ENCODE measurements at regions not wholly inside any gene's neighbourhood (a gene's known extent, or its start where the extent isn't known, plus 50 kb on each side); places are given as distances from the start of the nearest gene placed in this dataset.

DNA sequence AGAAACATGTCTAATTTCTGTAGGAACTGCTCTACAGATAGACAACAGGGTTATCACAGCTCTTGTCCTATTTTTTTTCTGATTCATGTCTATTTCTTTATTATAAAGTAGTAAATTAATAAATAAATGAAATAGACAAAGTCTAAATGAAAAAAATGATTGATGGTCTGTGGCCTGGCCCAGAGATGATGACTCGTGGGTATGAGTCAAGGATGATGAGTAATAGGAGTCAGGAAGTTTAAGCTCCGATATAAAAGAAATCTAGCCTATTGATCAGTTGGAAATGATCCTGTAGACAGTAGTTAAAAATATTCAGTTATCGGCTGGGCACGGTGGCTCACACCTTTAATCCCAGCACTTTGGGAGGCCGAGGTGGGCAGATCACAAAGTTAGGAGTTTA is 90.6 kb upstream of the RTL1 start:
- H3K4me1 ChIP-seq (ENCODE audit: control insufficient read depth in 1 of 2, insufficient read depth in 2 of 2, low read length in 2 of 2) = no peaks in the 10 kb centered on the region
- H3K36me3 ChIP-seq (ENCODE audit: control insufficient read depth in 1 of 2, insufficient read depth in 2 of 2, low read length in 1 of 2) = no peaks in the 10 kb centered on the region
- 80 to 81% methylated on average over 5 of the region's 5 CpGs for WGBS, 2 donors
- DNase-seq = no peak
- H3K9me3 ChIP-seq (ENCODE audit: control insufficient read depth, low read length) = no peaks in the 10 kb centered on the region
- no peak overlapping the region for H3K4me3 ChIP-seq (ENCODE audit: low read length in 2 of 2)
- ATAC-seq (ENCODE audit: low FRiP score) = no peak
- H3K27me3 ChIP-seq (ENCODE audit: control insufficient read depth in 1 of 2, insufficient read depth in 2 of 2, low read length in 1 of 2) = no peaks in the 10 kb centered on the region
- H3K27ac ChIP-seq (ENCODE audit: low read depth in 1 of 2, low read length in 2 of 2) = no peak overlapping the region
- intact Hi-C loops (cut with DNase I) = no loop called here

- no peaks in the 10 kb centered on the region for H3K9me3 ChIP-seq (ENCODE audit: control insufficient read depth, low read length)
- no peak overlapping the region for H3K4me3 ChIP-seq (ENCODE audit: low read length in 2 of 2)
- intact Hi-C loops (cut with DNase I) = no loop called here
- DNase-seq = no peak
- WGBS, 2 donors = 87 to 89% methylated on average over 3 of the region's 3 CpGs
- no peak overlapping the region for H3K27ac ChIP-seq (ENCODE audit: low read depth in 1 of 2, low read length in 2 of 2)
- no peaks in the 10 kb centered on the region for H3K36me3 ChIP-seq (ENCODE audit: control insufficient read depth in 1 of 2, insufficient read depth in 2 of 2, low read length in 1 of 2)
- no peaks in the 10 kb centered on the region for H3K4me1 ChIP-seq (ENCODE audit: control insufficient read depth in 1 of 2, insufficient read depth in 2 of 2, low read length in 2 of 2)
- no peak for ATAC-seq (ENCODE audit: low FRiP score)
- H3K27me3 ChIP-seq (ENCODE audit: control insufficient read depth in 1 of 2, insufficient read depth in 2 of 2, low read length in 1 of 2) = no peaks in the 10 kb centered on the region
Measured at GRCh38 chr14:100994756-100995330, 91.3 kb upstream of the RTL1 start.

DNA sequence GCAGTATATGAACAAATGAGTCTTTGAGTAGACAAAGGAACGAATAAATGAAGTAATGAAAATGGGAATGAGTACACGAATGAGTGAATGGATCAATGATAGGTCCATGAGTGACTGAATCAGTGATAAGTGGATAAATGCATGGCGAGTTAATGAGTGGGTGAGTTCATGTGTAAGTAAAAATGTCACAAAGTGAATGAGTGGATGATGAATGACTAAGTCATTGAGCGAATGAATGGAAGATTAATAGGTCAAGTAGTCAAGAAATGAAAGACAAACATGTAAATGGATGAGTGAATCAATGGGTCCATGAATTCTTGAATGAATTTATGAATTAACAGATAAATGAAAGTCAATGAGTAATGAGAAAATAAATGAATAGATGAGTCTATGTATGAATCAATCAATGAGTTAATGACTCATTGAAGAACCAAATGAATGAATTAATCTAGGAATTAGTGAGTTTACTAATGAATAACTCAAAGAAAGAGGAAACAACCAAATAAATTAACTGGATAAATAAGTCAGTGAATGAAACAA is 97.3 kb upstream of the RTL1 start:
- H3K27me3 ChIP-seq (ENCODE audit: control insufficient read depth in 1 of 2, insufficient read depth in 2 of 2, low read length in 1 of 2) = no peaks in the 10 kb centered on the region
- H3K36me3 ChIP-seq (ENCODE audit: control insufficient read depth in 1 of 2, insufficient read depth in 2 of 2, low read length in 1 of 2) = no peaks in the 10 kb centered on the region
- intact Hi-C loops (cut with DNase I) = no loop called here
- H3K9me3 ChIP-seq (ENCODE audit: control insufficient read depth, low read length) = no peaks in the 10 kb centered on the region
- ATAC-seq (ENCODE audit: low FRiP score) (no peak), DNase-seq (no peak)
- 81 to 85% methylated on average over 4 of the region's 4 CpGs for WGBS, 2 donors
- H3K4me3 ChIP-seq (ENCODE audit: low read length in 2 of 2) = no peak overlapping the region
- H3K4me1 ChIP-seq (ENCODE audit: control insufficient read depth in 1 of 2, insufficient read depth in 2 of 2, low read length in 2 of 2) = no peaks in the 10 kb centered on the region
- H3K27ac ChIP-seq (ENCODE audit: low read depth in 1 of 2, low read length in 2 of 2) = no peak overlapping the region

- Histone ChIP-seq H3K9me3 (ENCODE audit: control insufficient read depth, low read length) (no peaks in the 10 kb centered on the region), H3K4me3 (ENCODE audit: low read length in 2 of 2) (no peak overlapping the region), H3K27ac (ENCODE audit: low read depth in 1 of 2, low read length in 2 of 2) (no peak overlapping the region), H3K4me1 (ENCODE audit: control insufficient read depth in 1 of 2, insufficient read depth in 2 of 2, low read length in 2 of 2) (no peaks in the 10 kb centered on the region), H3K36me3 (ENCODE audit: control insufficient read depth in 1 of 2, insufficient read depth in 2 of 2, low read length in 1 of 2) (no peaks in the 10 kb centered on the region), H3K27me3 (ENCODE audit: control insufficient read depth in 1 of 2, insufficient read depth in 2 of 2, low read length in 1 of 2) (no peaks in the 10 kb centered on the region)
- intact Hi-C loops (cut with DNase I) = no loop called here
- DNase-seq (no peak), ATAC-seq (ENCODE audit: low FRiP score) (no peak)
- 70 to 73% methylated on average over 12 of the region's 12 CpGs for WGBS, 2 donors
Measured at GRCh38 chr14:101001311-101002069, 98.0 kb upstream of the RTL1 start.

GRCh38 chr14:101002738-101003137 is 99.2 kb upstream of the RTL1 start:
- ATAC-seq (ENCODE audit: low FRiP score) (no peak), DNase-seq (no peak)
- no peaks in the 10 kb centered on the region for H3K9me3 ChIP-seq (ENCODE audit: control insufficient read depth, low read length)
- H3K27me3 ChIP-seq (ENCODE audit: control insufficient read depth in 1 of 2, insufficient read depth in 2 of 2, low read length in 1 of 2) = no peaks in the 10 kb centered on the region
- H3K4me1 ChIP-seq (ENCODE audit: control insufficient read depth in 1 of 2, insufficient read depth in 2 of 2, low read length in 2 of 2) = no peaks in the 10 kb centered on the region
- intact Hi-C loops (cut with DNase I) = no loop called here
- H3K4me3 ChIP-seq (ENCODE audit: low read length in 2 of 2) = no peak overlapping the region
- H3K27ac ChIP-seq (ENCODE audit: low read depth in 1 of 2, low read length in 2 of 2) = no peak overlapping the region
- 73 to 74% methylated on average over 7 of the region's 7 CpGs for WGBS, 2 donors
- no peaks in the 10 kb centered on the region for H3K36me3 ChIP-seq (ENCODE audit: control insufficient read depth in 1 of 2, insufficient read depth in 2 of 2, low read length in 1 of 2)

DNA sequence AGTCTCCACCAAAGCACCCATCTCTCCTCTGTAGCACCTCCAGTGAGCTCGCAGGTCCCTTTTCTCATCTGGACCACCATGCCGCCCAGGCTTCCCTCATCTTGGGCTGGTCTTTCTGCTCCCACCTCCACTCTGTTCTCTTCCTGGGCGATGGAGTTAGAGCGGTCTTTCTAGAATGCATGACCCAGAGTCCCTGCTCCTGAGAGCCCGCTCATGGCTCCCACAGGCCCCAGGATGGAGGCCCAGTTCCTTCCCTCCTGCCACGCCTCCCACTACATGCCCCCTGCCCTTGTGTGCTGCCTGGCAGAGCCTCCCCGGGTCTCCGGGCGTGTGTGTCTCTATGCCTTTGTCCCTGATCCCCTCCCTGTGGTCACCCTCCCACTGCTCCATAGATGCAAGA is 100.7 kb upstream of the RTL1 start:
- no peaks in the 10 kb centered on the region for H3K36me3 ChIP-seq (ENCODE audit: control insufficient read depth in 1 of 2, insufficient read depth in 2 of 2, low read length in 1 of 2)
- no peak for DNase-seq
- intact Hi-C loops (cut with DNase I) = no loop called here
- H3K4me3 ChIP-seq (ENCODE audit: low read length in 2 of 2) = no peak overlapping the region
- no peaks in the 10 kb centered on the region for H3K4me1 ChIP-seq (ENCODE audit: control insufficient read depth in 1 of 2, insufficient read depth in 2 of 2, low read length in 2 of 2)
- WGBS, 2 donors = 81 to 92% methylated on average over 9 of the region's 9 CpGs
- H3K27me3 ChIP-seq (ENCODE audit: control insufficient read depth in 1 of 2, insufficient read depth in 2 of 2, low read length in 1 of 2) = no peaks in the 10 kb centered on the region
- H3K9me3 ChIP-seq (ENCODE audit: control insufficient read depth, low read length) = no peaks in the 10 kb centered on the region
- no peak overlapping the region for H3K27ac ChIP-seq (ENCODE audit: low read depth in 1 of 2, low read length in 2 of 2)
- no peak for ATAC-seq (ENCODE audit: low FRiP score)

- Histone ChIP-seq H3K27ac (ENCODE audit: low read depth in 1 of 2, low read length in 2 of 2) (no peak overlapping the region), H3K36me3 (ENCODE audit: control insufficient read depth in 1 of 2, insufficient read depth in 2 of 2, low read length in 1 of 2) (no peaks in the 10 kb centered on the region), H3K9me3 (ENCODE audit: control insufficient read depth, low read length) (no peaks in the 10 kb centered on the region), H3K4me1 (ENCODE audit: control insufficient read depth in 1 of 2, insufficient read depth in 2 of 2, low read length in 2 of 2) (no peaks in the 10 kb centered on the region), H3K4me3 (ENCODE audit: low read length in 2 of 2) (no peak overlapping the region), H3K27me3 (ENCODE audit: control insufficient read depth in 1 of 2, insufficient read depth in 2 of 2, low read length in 1 of 2) (no peaks in the 10 kb centered on the region)
- intact Hi-C loops (cut with DNase I) = no loop called here
- ATAC-seq (ENCODE audit: low FRiP score) (no peak), DNase-seq (peak in 1 of 2 donors; percentile 61)
- WGBS, 2 donors = 39 to 41% methylated on average over 10 of the region's 10 CpGs
Measured at GRCh38 chr14:101004954-101005353, 101.4 kb upstream of the RTL1 start.

DNA sequence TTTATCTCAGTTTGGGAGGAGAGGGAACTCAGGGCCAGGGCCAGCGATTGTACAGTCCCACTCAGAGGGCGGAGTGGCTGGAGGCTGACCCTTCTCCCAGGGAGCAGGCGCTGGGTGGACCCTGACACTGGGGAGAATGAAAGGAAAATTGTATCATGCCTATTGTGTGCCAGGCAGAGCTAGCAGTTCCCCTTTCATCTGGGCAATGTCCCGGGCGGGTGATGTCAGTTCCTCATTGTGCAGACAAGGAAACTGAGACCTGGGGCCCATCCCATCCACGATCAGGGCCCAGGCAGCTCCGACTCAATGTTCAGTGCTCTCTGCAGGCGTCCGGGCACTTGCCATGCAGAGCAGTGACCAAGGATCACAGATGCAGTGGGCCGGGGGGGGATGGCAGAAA is 101.9 kb upstream of the RTL1 start:
- Histone ChIP-seq H3K36me3 (ENCODE audit: control insufficient read depth in 1 of 2, insufficient read depth in 2 of 2, low read length in 1 of 2) (no peaks in the 10 kb centered on the region), H3K27me3 (ENCODE audit: control insufficient read depth in 1 of 2, insufficient read depth in 2 of 2, low read length in 1 of 2) (no peaks in the 10 kb centered on the region), H3K9me3 (ENCODE audit: control insufficient read depth, low read length) (no peaks in the 10 kb centered on the region), H3K4me3 (ENCODE audit: low read length in 2 of 2) (no peak overlapping the region), H3K4me1 (ENCODE audit: control insufficient read depth in 1 of 2, insufficient read depth in 2 of 2, low read length in 2 of 2) (no peaks in the 10 kb centered on the region), H3K27ac (ENCODE audit: low read depth in 1 of 2, low read length in 2 of 2) (no peak overlapping the region)
- WGBS, 2 donors = 85% methylated on average over 10 of the region's 10 CpGs
- intact Hi-C loops (cut with DNase I) = no loop called here
- ATAC-seq (ENCODE audit: low FRiP score) (no peak), DNase-seq (peak; percentile 67 to 85)

GRCh38 chr14:101006008-101006407 is 102.5 kb upstream of the RTL1 start:
- no peak overlapping the region for H3K4me3 ChIP-seq (ENCODE audit: low read length in 2 of 2)
- intact Hi-C loops (cut with DNase I) = no loop called here
- no peaks in the 10 kb centered on the region for H3K9me3 ChIP-seq (ENCODE audit: control insufficient read depth, low read length)
- ATAC-seq (ENCODE audit: low FRiP score) = no peak
- H3K27ac ChIP-seq (ENCODE audit: low read depth in 1 of 2, low read length in 2 of 2) = no peak overlapping the region
- peak in 1 of 2 donors; percentile 57 for DNase-seq
- H3K4me1 ChIP-seq (ENCODE audit: control insufficient read depth in 1 of 2, insufficient read depth in 2 of 2, low read length in 2 of 2) = no peaks in the 10 kb centered on the region
- no peaks in the 10 kb centered on the region for H3K27me3 ChIP-seq (ENCODE audit: control insufficient read depth in 1 of 2, insufficient read depth in 2 of 2, low read length in 1 of 2)
- H3K36me3 ChIP-seq (ENCODE audit: control insufficient read depth in 1 of 2, insufficient read depth in 2 of 2, low read length in 1 of 2) = no peaks in the 10 kb centered on the region
- 79 to 82% methylated on average over 9 of the region's 9 CpGs for WGBS, 2 donors
